ENCODE measurements at regions not wholly inside any gene's neighbourhood (a gene's known extent, or its start where the extent isn't known, plus 50 kb on each side); places are given as distances from the start of the nearest gene placed in this dataset.

GRCh38 chr12:127536833-127537428 lies 730.0 kb upstream of the TMEM132C start:
- no peak for DNase-seq (ENCODE audit: low read depth)

- no peak for DNase-seq (ENCODE audit: low read depth)
Measured at GRCh38 chr12:127538316-127538715, 728.7 kb upstream of the TMEM132C start.

- DNase-seq (ENCODE audit: low read depth) = no peak
Measured at GRCh38 chr12:127539226-127539858, 727.6 kb upstream of the TMEM132C start.

- DNase-seq (ENCODE audit: low read depth) = no peak
Measured at GRCh38 chr12:127542391-127542790, 724.6 kb upstream of the TMEM132C start.

GRCh38 chr12:127542931-127543330 lies 724.0 kb upstream of the TMEM132C start:
- no peak for DNase-seq (ENCODE audit: low read depth)

GRCh38 chr12:127546721-127547505 lies 720.1 kb upstream of the TMEM132C start:
- no peak for DNase-seq (ENCODE audit: low read depth)

- no peak for DNase-seq (ENCODE audit: low read depth)
Measured at GRCh38 chr12:127548123-127548553, 718.8 kb upstream of the TMEM132C start.

GRCh38 chr12:127550271-127550670 lies 716.7 kb upstream of the TMEM132C start:
- DNase-seq (ENCODE audit: low read depth) = no peak

GRCh38 chr12:127552838-127553237 lies 714.1 kb upstream of the TMEM132C start:
- no peak for DNase-seq (ENCODE audit: low read depth)

GRCh38 chr12:127555071-127555470 lies 711.9 kb upstream of the TMEM132C start:
- no peak for DNase-seq (ENCODE audit: low read depth)

- no peak for DNase-seq (ENCODE audit: low read depth)
Measured at GRCh38 chr12:127556231-127556886, 710.6 kb upstream of the TMEM132C start.

- no peak for DNase-seq (ENCODE audit: low read depth)
Measured at GRCh38 chr12:127558361-127558760, 708.6 kb upstream of the TMEM132C start.

- no peak for DNase-seq (ENCODE audit: low read depth)
Measured at GRCh38 chr12:127559349-127560040, 707.5 kb upstream of the TMEM132C start.

GRCh38 chr12:127560041-127560478 lies 706.9 kb upstream of the TMEM132C start:
- no peak for DNase-seq (ENCODE audit: low read depth)

GRCh38 chr12:127562816-127563215 lies 704.2 kb upstream of the TMEM132C start:
- DNase-seq (ENCODE audit: low read depth) = no peak

GRCh38 chr12:127565241-127565640 lies 701.7 kb upstream of the TMEM132C start:
- DNase-seq (ENCODE audit: low read depth) = no peak

- no peak for DNase-seq (ENCODE audit: low read depth)
Measured at GRCh38 chr12:127567531-127567930, 699.4 kb upstream of the TMEM132C start.

- no peak for DNase-seq (ENCODE audit: low read depth)
Measured at GRCh38 chr12:127570387-127570786, 696.6 kb upstream of the TMEM132C start.

- DNase-seq (ENCODE audit: low read depth) = no peak
Measured at GRCh38 chr12:127570793-127571360, 696.1 kb upstream of the TMEM132C start.

- DNase-seq (ENCODE audit: low read depth) = no peak
Measured at GRCh38 chr12:127571578-127571977, 695.4 kb upstream of the TMEM132C start.

GRCh38 chr12:127579446-127579845 lies 687.5 kb upstream of the TMEM132C start:
- no peak for DNase-seq (ENCODE audit: low read depth)

GRCh38 chr12:127582074-127582473 lies 684.9 kb upstream of the TMEM132C start:
- no peak for DNase-seq (ENCODE audit: low read depth)

Data from stimulated activated CD8-positive, alpha-beta memory T cell treated with anti-CD3 and anti-CD28 coated beads, Interleukin-15, amount 100 ng/mL, for 1 hour (primary cell).